ENCODE measurements at regions not wholly inside any gene's neighbourhood (a gene's known extent, or its start where the extent isn't known, plus 50 kb on each side); places are given as distances from the start of the nearest gene placed in this dataset.

- Histone ChIP-seq H3K27ac (ENCODE audit: low read length) (no peak overlapping the region), H3K4me3 (ENCODE audit: low read length in 2 of 2) (no peak overlapping the region), H3K36me3 (ENCODE audit: control insufficient read depth in 2 of 2, insufficient read depth in 2 of 2, low read length in 2 of 2) (no peaks in the 10 kb centered on the region), H3K4me1 (ENCODE audit: control insufficient read depth, insufficient read depth, low read length) (no peaks in the 10 kb centered on the region), H3K27me3 (ENCODE audit: control insufficient read depth in 1 of 2, insufficient read depth in 2 of 2, low read length in 2 of 2) (peaks cover 9 to 23% of the 10 kb centered on the region in 2 donors), H3K9ac (ENCODE audit: low read length in 2 of 2) (no peak overlapping the region), H3K9me3 (ENCODE audit: control insufficient read depth in 2 of 2, low read length in 2 of 2) (no peaks in the 10 kb centered on the region)
Measured at GRCh38 chr15:77714023-77714422, 81.3 kb upstream of the LINGO1 start.

GRCh38 chr15:77713281-77713680 lies 80.6 kb upstream of the LINGO1 start:
- peaks cover 9 to 23% of the 10 kb centered on the region in 2 donors for H3K27me3 ChIP-seq (ENCODE audit: control insufficient read depth in 1 of 2, insufficient read depth in 2 of 2, low read length in 2 of 2)
- no peak overlapping the region for H3K27ac ChIP-seq (ENCODE audit: low read length)
- H3K4me3 ChIP-seq (ENCODE audit: low read length in 2 of 2): no peak overlapping the region
- no peaks in the 10 kb centered on the region for H3K4me1 ChIP-seq (ENCODE audit: control insufficient read depth, insufficient read depth, low read length)
- no peaks in the 10 kb centered on the region for H3K36me3 ChIP-seq (ENCODE audit: control insufficient read depth in 2 of 2, insufficient read depth in 2 of 2, low read length in 2 of 2)
- H3K9me3 ChIP-seq (ENCODE audit: control insufficient read depth in 2 of 2, low read length in 2 of 2): no peaks in the 10 kb centered on the region
- no peak overlapping the region for H3K9ac ChIP-seq (ENCODE audit: low read length in 2 of 2)

GRCh38 chr15:77712438-77712837 lies 79.7 kb upstream of the LINGO1 start:
- Histone ChIP-seq H3K4me3 (ENCODE audit: low read length in 2 of 2) (no peak overlapping the region), H3K4me1 (ENCODE audit: control insufficient read depth, insufficient read depth, low read length) (no peaks in the 10 kb centered on the region), H3K27me3 (ENCODE audit: control insufficient read depth in 1 of 2, insufficient read depth in 2 of 2, low read length in 2 of 2) (peaks cover 9 to 20% of the 10 kb centered on the region in 2 donors), H3K27ac (ENCODE audit: low read length) (no peak overlapping the region), H3K9ac (ENCODE audit: low read length in 2 of 2) (no peak overlapping the region), H3K36me3 (ENCODE audit: control insufficient read depth in 2 of 2, insufficient read depth in 2 of 2, low read length in 2 of 2) (no peaks in the 10 kb centered on the region), H3K9me3 (ENCODE audit: control insufficient read depth in 2 of 2, low read length in 2 of 2) (no peaks in the 10 kb centered on the region)

- Histone ChIP-seq H3K4me3 (ENCODE audit: low read length in 2 of 2) (no peak overlapping the region), H3K27me3 (ENCODE audit: control insufficient read depth in 1 of 2, insufficient read depth in 2 of 2, low read length in 2 of 2) (peaks cover under 1 to 15% of the 10 kb centered on the region in 2 donors), H3K9ac (ENCODE audit: low read length in 2 of 2) (no peak overlapping the region), H3K36me3 (ENCODE audit: control insufficient read depth in 2 of 2, insufficient read depth in 2 of 2, low read length in 2 of 2) (no peaks in the 10 kb centered on the region), H3K4me1 (ENCODE audit: control insufficient read depth, insufficient read depth, low read length) (no peaks in the 10 kb centered on the region), H3K27ac (ENCODE audit: low read length) (no peak overlapping the region), H3K9me3 (ENCODE audit: control insufficient read depth in 2 of 2, low read length in 2 of 2) (no peaks in the 10 kb centered on the region)
Measured at GRCh38 chr15:77710637-77711036, 77.9 kb upstream of the LINGO1 start.

GRCh38 chr15:77710206-77710605 lies 77.5 kb upstream of the LINGO1 start:
- Histone ChIP-seq H3K36me3 (ENCODE audit: control insufficient read depth in 2 of 2, insufficient read depth in 2 of 2, low read length in 2 of 2) (no peaks in the 10 kb centered on the region), H3K27me3 (ENCODE audit: control insufficient read depth in 1 of 2, insufficient read depth in 2 of 2, low read length in 2 of 2) (peaks cover 0 to 16% of the 10 kb centered on the region in 2 donors), H3K9ac (ENCODE audit: low read length in 2 of 2) (no peak overlapping the region), H3K9me3 (ENCODE audit: control insufficient read depth in 2 of 2, low read length in 2 of 2) (no peaks in the 10 kb centered on the region), H3K27ac (ENCODE audit: low read length) (no peak overlapping the region), H3K4me3 (ENCODE audit: low read length in 2 of 2) (no peak overlapping the region), H3K4me1 (ENCODE audit: control insufficient read depth, insufficient read depth, low read length) (no peaks in the 10 kb centered on the region)

GRCh38 chr15:77709135-77709886 lies 76.6 kb upstream of the LINGO1 start:
- H3K4me1 ChIP-seq (ENCODE audit: control insufficient read depth, insufficient read depth, low read length): no peaks in the 10 kb centered on the region
- no peaks in the 10 kb centered on the region for H3K36me3 ChIP-seq (ENCODE audit: control insufficient read depth in 2 of 2, insufficient read depth in 2 of 2, low read length in 2 of 2)
- no peak overlapping the region for H3K27ac ChIP-seq (ENCODE audit: low read length)
- peaks cover 4 to 8% of the 10 kb centered on the region in 2 donors for H3K27me3 ChIP-seq (ENCODE audit: control insufficient read depth in 1 of 2, insufficient read depth in 2 of 2, low read length in 2 of 2)
- no peak overlapping the region for H3K4me3 ChIP-seq (ENCODE audit: low read length in 2 of 2)
- no peaks in the 10 kb centered on the region for H3K9me3 ChIP-seq (ENCODE audit: control insufficient read depth in 2 of 2, low read length in 2 of 2)
- H3K9ac ChIP-seq (ENCODE audit: low read length in 2 of 2): no peak overlapping the region

- Histone ChIP-seq H3K27ac (ENCODE audit: low read length) (no peak overlapping the region), H3K36me3 (ENCODE audit: control insufficient read depth in 2 of 2, insufficient read depth in 2 of 2, low read length in 2 of 2) (no peaks in the 10 kb centered on the region), H3K9ac (ENCODE audit: low read length in 2 of 2) (no peak overlapping the region), H3K4me1 (ENCODE audit: control insufficient read depth, insufficient read depth, low read length) (no peaks in the 10 kb centered on the region), H3K27me3 (ENCODE audit: control insufficient read depth in 1 of 2, insufficient read depth in 2 of 2, low read length in 2 of 2) (peaks cover 4 to 6% of the 10 kb centered on the region in 2 donors), H3K9me3 (ENCODE audit: control insufficient read depth in 2 of 2, low read length in 2 of 2) (no peaks in the 10 kb centered on the region), H3K4me3 (ENCODE audit: low read length in 2 of 2) (no peak overlapping the region)
Measured at GRCh38 chr15:77706482-77707244, 74.0 kb upstream of the LINGO1 start.

- H3K4me3 ChIP-seq (ENCODE audit: low read length in 2 of 2): no peak overlapping the region
- H3K9me3 ChIP-seq (ENCODE audit: control insufficient read depth in 2 of 2, low read length in 2 of 2): no peaks in the 10 kb centered on the region
- H3K27ac ChIP-seq (ENCODE audit: low read length): no peak overlapping the region
- peaks cover 11 to 18% of the 10 kb centered on the region in 2 donors for H3K27me3 ChIP-seq (ENCODE audit: control insufficient read depth in 1 of 2, insufficient read depth in 2 of 2, low read length in 2 of 2)
- H3K4me1 ChIP-seq (ENCODE audit: control insufficient read depth, insufficient read depth, low read length): no peaks in the 10 kb centered on the region
- H3K36me3 ChIP-seq (ENCODE audit: control insufficient read depth in 2 of 2, insufficient read depth in 2 of 2, low read length in 2 of 2): no peaks in the 10 kb centered on the region
- no peak overlapping the region for H3K9ac ChIP-seq (ENCODE audit: low read length in 2 of 2)
Measured at GRCh38 chr15:77702211-77702957, 69.7 kb upstream of the LINGO1 start.

DNA sequence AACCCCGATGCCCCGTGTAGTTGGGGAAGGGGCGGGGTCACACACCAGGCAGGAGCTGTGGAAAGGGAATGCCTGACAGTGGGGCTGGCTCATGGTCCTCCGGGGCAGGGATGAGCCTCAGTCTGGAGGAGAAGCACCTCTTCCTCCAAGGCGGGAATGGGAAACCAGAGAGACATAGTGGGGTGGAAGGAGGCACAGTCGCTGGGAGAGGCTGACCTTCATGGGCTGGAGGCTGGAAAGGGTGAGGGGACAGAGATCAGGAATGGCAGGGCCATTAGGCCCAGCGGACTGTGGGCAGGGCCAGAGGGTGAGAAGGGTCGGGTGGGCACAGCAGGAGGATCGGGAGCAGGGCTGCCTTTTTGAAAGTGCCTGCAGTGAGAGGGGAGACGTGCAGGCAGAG lies 65.8 kb upstream of the LINGO1 start:
- H3K27ac ChIP-seq (ENCODE audit: low read length): no peak overlapping the region
- no peaks in the 10 kb centered on the region for H3K36me3 ChIP-seq (ENCODE audit: control insufficient read depth in 2 of 2, insufficient read depth in 2 of 2, low read length in 2 of 2)
- no peak overlapping the region for H3K9ac ChIP-seq (ENCODE audit: low read length in 2 of 2)
- no peaks in the 10 kb centered on the region for H3K9me3 ChIP-seq (ENCODE audit: control insufficient read depth in 2 of 2, low read length in 2 of 2)
- no peak overlapping the region for H3K4me3 ChIP-seq (ENCODE audit: low read length in 2 of 2)
- peaks cover 29 to 34% of the 10 kb centered on the region in 2 donors for H3K27me3 ChIP-seq (ENCODE audit: control insufficient read depth in 1 of 2, insufficient read depth in 2 of 2, low read length in 2 of 2)
- no peaks in the 10 kb centered on the region for H3K4me1 ChIP-seq (ENCODE audit: control insufficient read depth, insufficient read depth, low read length)

- Histone ChIP-seq H3K4me1 (ENCODE audit: control insufficient read depth, insufficient read depth, low read length) (no peaks in the 10 kb centered on the region), H3K27me3 (ENCODE audit: control insufficient read depth in 1 of 2, insufficient read depth in 2 of 2, low read length in 2 of 2) (peaks cover 31 to 34% of the 10 kb centered on the region in 2 donors), H3K4me3 (ENCODE audit: low read length in 2 of 2) (no peak overlapping the region), H3K9ac (ENCODE audit: low read length in 2 of 2) (no peak overlapping the region), H3K9me3 (ENCODE audit: control insufficient read depth in 2 of 2, low read length in 2 of 2) (no peaks in the 10 kb centered on the region), H3K36me3 (ENCODE audit: control insufficient read depth in 2 of 2, insufficient read depth in 2 of 2, low read length in 2 of 2) (no peaks in the 10 kb centered on the region), H3K27ac (ENCODE audit: low read length) (no peak overlapping the region)
Measured at GRCh38 chr15:77697893-77698292, 65.2 kb upstream of the LINGO1 start.
